ENCODE measurements at regions not wholly inside any gene's neighbourhood (a gene's known extent, or its start where the extent isn't known, plus 50 kb on each side); places are given as distances from the start of the nearest gene placed in this dataset.

GRCh38 chr20:2047456-2048092 lies 53.7 kb upstream of the PDYN start:
- BruUV-seq (replicated peaks) = no TSS peak
- intact Hi-C loops (cut with micrococcal nuclease; ENCODE audit: unreplicated experiment) = no loop called here
- no peaks in the 10 kb centered on the region for H3K9me3 Mint-ChIP-seq (ENCODE audit: low read depth, unreplicated experiment)
- no peak overlapping the region for H3K4me3 Mint-ChIP-seq (ENCODE audit: low read depth, unreplicated experiment)
- CTCF ChIA-PET = no interaction called here
- peaks cover 75% of the 10 kb centered on the region for H3K27me3 Mint-ChIP-seq (ENCODE audit: unreplicated experiment)
- H3K36me3 Mint-ChIP-seq (ENCODE audit: insufficient read depth, unreplicated experiment) = no peaks in the 10 kb centered on the region
- TF ChIP-seq CTCF (IDR thresholded peaks at IDR 0.05; ENCODE audit: unreplicated experiment) = no peak
- no peak for DNase-seq
- no peaks in the 10 kb centered on the region for H3K4me1 Mint-ChIP-seq (ENCODE audit: low read depth, unreplicated experiment)
- H3K27ac Mint-ChIP-seq (ENCODE audit: unreplicated experiment) = no peak overlapping the region

DNA sequence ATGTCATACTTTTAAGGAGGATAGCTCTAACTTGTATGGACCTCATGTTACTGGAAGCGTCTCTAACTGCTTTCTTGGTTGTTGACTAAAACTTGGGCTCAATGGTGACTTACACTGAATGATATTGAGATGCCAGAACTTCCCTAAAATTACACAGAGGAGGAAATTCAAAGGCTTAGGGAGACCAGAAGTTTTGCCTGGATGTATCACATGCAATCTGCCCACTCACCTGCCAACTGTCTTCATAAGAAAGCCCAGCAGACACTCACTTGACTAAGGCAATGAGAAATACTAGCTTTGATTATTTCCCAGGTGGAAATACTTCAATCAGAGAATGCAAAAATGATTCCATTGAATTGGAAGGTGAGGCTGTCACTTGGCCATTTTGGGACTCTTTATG lies 51.2 kb upstream of the PDYN start:
- DNase-seq = no peak
- no peaks in the 10 kb centered on the region for H3K9me3 Mint-ChIP-seq (ENCODE audit: low read depth, unreplicated experiment)
- CTCF ChIA-PET = no interaction called here
- H3K36me3 Mint-ChIP-seq (ENCODE audit: insufficient read depth, unreplicated experiment) = no peaks in the 10 kb centered on the region
- no peaks in the 10 kb centered on the region for H3K4me1 Mint-ChIP-seq (ENCODE audit: low read depth, unreplicated experiment)
- no peak for TF ChIP-seq CTCF (IDR thresholded peaks at IDR 0.05; ENCODE audit: unreplicated experiment)
- peaks cover 71% of the 10 kb centered on the region for H3K27me3 Mint-ChIP-seq (ENCODE audit: unreplicated experiment)
- no peak overlapping the region for H3K27ac Mint-ChIP-seq (ENCODE audit: unreplicated experiment)
- H3K4me3 Mint-ChIP-seq (ENCODE audit: low read depth, unreplicated experiment) = no peak overlapping the region
- no TSS peak for BruUV-seq (replicated peaks)
- intact Hi-C loops (cut with micrococcal nuclease; ENCODE audit: unreplicated experiment) = no loop called here

All from Calu3 (cell line).